OCI-LY3 (cell line): ENCODE measurements at regions not wholly inside any gene's neighbourhood (a gene's known extent, or its start where the extent isn't known, plus 50 kb on each side); places are given as distances from the start of the nearest gene placed in this dataset.

Source experiments
- H2AFZ ChIP-seq: fragments of 200-600, 300-600 bp; shearing (Covaris generic); 2 replicates; pipeline ENCODE4 v1.6.0; 2014; ENCODE audit warnings: antibody characterized with exemption, low read depth, low read length
- H3K27ac ChIP-seq: fragments of 200-600, 300-600 bp; sonication (generic); 2 replicates; pipeline ENCODE4 v1.5.1; 2014; ENCODE audit warnings: mild to moderate bottlenecking, low read length, moderate library complexity, mixed read lengths
- H3K27me3 ChIP-seq: fragments of 200-600, 300-600 bp; sonication (generic); 2 replicates; pipeline ENCODE4 v1.6.1; 2014; ENCODE audit warnings: low read depth, low read length, mixed read lengths
- H3K36me3 ChIP-seq: fragments of 200-600, 300-600 bp; sonication (generic); replicated peaks from 2 replicates; pipeline ENCODE3; 2014; ENCODE audit warnings: low read depth, low read length, mixed read lengths
- H3K4me1 ChIP-seq: fragments of 300-600, 200-600 bp; sonication (generic); 2 replicates; pipeline ENCODE4 v1.6.1; 2014; ENCODE audit warnings: low read length, mixed read lengths
- H3K4me2 ChIP-seq: fragments of 200-600, 300-600 bp; sonication (generic); 2 replicates; pipeline ENCODE4 v1.6.1; 2014; ENCODE audit warnings: low read length, mixed read lengths
- H3K4me3 ChIP-seq: fragments of 300-600, 200-600 bp; sonication (generic); 2 replicates; pipeline ENCODE4 v1.5.1; 2014; ENCODE audit warnings: antibody characterized with exemption, mild to moderate bottlenecking, low read length, moderate library complexity
- H3K79me2 ChIP-seq: fragments of 300-600, 200-600 bp; shearing (Covaris generic); 2 replicates; pipeline ENCODE4 v1.6.1; 2014; ENCODE audit warnings: mild to moderate bottlenecking, low read length, mixed read lengths
- H3K9ac ChIP-seq: fragments of 300-600, 200-600 bp; shearing (Covaris generic); 2 replicates; pipeline ENCODE4 v1.6.0; 2014; ENCODE audit warnings: mild to moderate bottlenecking, low read length, moderate library complexity
- H3K9me3 ChIP-seq: fragments of 200-600, 300-600 bp; shearing (Covaris generic); 2 replicates; pipeline ENCODE4 v1.6.1; 2014; ENCODE audit warnings: low read length, mixed read lengths; ENCODE audit not compliant: insufficient read depth
- H4K20me1 ChIP-seq: fragments of 200-600, 300-600 bp; sonication (generic); 2 replicates; pipeline ENCODE4 v1.6.1; 2016; ENCODE audit warnings: low read length, mixed read lengths; ENCODE audit not compliant: insufficient read depth
- EZH2phosphoT487 ChIP-seq: fragments of 200-600 bp; shearing (Covaris generic); IDR thresholded peaks from 2 replicates; pipeline ENCODE4 v1.6.1; 2018; ENCODE audit warnings: antibody characterized with exemption, mixed run types, low read depth
- TF ChIP-seq, protein P1 (sequence below): fragments of 200-600, 300-600 bp; sonication (generic); IDR thresholded peaks from 2 replicates; pipeline ENCODE4 v1.5.1; 2014; ENCODE audit warnings: antibody characterized with exemption, low read length, low read depth

DNA sequence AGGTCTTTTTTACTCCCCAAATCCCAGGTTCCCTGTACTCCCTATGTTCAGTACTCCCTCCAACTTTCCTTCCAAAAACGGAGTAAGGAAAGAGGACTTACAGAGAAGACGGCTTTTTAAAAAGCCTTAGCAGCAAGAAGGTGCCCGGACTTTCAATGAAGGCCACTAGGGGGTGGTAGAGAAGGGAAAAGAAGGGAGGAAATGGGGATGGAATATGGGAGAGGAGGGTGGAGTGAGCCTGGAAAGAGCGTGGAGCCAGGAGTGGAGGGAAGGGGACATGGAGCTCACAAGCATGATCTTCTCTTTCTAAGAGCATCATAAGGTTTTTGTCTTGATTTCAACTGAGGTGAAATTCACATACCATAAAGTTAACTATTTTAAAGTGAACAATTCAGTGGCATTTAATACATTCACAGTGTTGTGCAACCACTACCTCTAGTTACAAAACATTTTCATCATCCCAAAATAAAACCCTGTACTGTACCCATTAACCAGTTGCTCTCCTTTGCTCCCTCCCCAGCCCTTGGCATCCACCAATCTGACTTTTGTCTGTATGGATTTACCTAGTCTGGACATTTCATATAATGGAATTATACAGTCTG, 129.9 kb downstream of the ZNF281 start:
- Histone ChIP-seq H3K4me3 (no peak overlapping the region), H3K4me2 (no peak overlapping the region), H3K27ac (no peak overlapping the region), H3K27me3 (0 out of 2 replicates have a peak, but pooled peaks cover 6% of the 10 kb centered on the region), H2AFZ (no peak overlapping the region), H3K79me2 (no peaks in the 10 kb centered on the region), H3K9me3 (peaks cover 5% of the 10 kb centered on the region; the same call in 1 of the 2 replicates), H3K9ac (no peak overlapping the region), H4K20me1 (no peaks in the 10 kb centered on the region), H3K4me1 (peaks cover 19% of the 10 kb centered on the region), H3K36me3 (no peaks in the 10 kb centered on the region)
- no peak for TF ChIP-seq EZH2phosphoT487
- TF ChIP-seq, protein P1, sequence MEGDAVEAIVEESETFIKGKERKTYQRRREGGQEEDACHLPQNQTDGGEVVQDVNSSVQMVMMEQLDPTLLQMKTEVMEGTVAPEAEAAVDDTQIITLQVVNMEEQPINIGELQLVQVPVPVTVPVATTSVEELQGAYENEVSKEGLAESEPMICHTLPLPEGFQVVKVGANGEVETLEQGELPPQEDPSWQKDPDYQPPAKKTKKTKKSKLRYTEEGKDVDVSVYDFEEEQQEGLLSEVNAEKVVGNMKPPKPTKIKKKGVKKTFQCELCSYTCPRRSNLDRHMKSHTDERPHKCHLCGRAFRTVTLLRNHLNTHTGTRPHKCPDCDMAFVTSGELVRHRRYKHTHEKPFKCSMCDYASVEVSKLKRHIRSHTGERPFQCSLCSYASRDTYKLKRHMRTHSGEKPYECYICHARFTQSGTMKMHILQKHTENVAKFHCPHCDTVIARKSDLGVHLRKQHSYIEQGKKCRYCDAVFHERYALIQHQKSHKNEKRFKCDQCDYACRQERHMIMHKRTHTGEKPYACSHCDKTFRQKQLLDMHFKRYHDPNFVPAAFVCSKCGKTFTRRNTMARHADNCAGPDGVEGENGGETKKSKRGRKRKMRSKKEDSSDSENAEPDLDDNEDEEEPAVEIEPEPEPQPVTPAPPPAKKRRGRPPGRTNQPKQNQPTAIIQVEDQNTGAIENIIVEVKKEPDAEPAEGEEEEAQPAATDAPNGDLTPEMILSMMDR: peak; percentile 68

DNA sequence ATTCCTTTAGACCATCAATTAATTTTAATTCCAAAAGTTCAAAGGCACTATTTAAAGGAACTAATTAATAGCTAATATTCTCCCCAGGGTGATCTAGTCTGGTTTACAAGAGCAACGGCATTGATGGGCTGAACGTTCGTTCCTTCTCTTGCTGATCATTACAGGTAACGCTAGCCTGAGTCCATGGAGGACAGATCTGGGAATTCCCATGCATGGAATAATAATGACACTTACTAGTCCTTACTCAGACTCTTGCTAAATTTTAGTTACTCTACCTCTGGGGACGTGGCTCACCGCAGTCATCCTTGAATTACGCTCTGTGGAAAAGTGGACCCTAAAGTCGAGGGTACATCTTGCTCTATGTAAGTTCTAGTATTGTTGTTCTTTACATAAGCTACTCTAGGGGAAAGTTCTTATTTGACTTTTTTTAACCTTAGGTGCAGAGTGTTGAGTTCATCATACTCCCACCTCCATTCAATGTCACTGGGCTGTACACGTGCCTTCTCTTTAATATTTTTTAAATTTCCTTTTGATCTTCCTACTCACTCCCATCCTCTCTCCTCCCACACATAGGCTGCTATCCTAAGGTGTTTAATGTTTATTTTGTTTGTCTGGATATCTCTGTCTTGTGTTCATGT, 133.9 kb downstream of the ZNF281 start:
- H4K20me1 ChIP-seq: no peaks in the 10 kb centered on the region
- no peaks in the 10 kb centered on the region for H3K36me3 ChIP-seq
- no peak overlapping the region for H3K4me3 ChIP-seq
- H2AFZ ChIP-seq: no peak overlapping the region
- H3K4me2 ChIP-seq: no peak overlapping the region
- peaks cover 24% of the 10 kb centered on the region for H3K4me1 ChIP-seq
- H3K9ac ChIP-seq: no peak overlapping the region
- peaks cover 5% of the 10 kb centered on the region; the same call in 1 of the 2 replicates for H3K9me3 ChIP-seq
- H3K79me2 ChIP-seq: no peaks in the 10 kb centered on the region
- H3K27ac ChIP-seq: no peak overlapping the region
- no peak for TF ChIP-seq EZH2phosphoT487
- TF ChIP-seq, protein P1: no peak
- 0 out of 2 replicates have a peak, but pooled peaks cover 6% of the 10 kb centered on the region for H3K27me3 ChIP-seq

DNA sequence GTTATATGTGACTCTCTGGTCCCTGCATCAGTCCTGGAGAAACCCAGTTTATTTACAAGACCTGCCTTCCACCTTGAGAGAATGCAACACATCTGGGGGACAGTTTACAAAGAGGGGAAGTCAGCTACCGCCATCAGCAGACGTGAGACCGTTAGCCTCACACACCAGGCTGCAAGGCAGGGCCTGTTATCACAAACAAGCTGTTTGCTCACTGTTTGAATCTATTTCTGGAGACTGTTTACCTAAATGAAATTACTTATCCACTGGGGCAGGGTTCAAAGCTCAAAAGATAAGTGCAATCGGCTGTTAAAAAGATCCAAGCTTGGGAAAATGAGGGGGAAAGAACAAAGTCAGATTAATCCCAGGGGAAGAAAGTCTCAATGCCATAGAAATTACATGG, 134.4 kb downstream of the ZNF281 start:
- H3K4me1 ChIP-seq: peaks cover 24% of the 10 kb centered on the region
- H3K9ac ChIP-seq: no peak overlapping the region
- H3K27ac ChIP-seq: no peak overlapping the region
- TF ChIP-seq, protein P1: no peak
- TF ChIP-seq EZH2phosphoT487: no peak
- 0 out of 2 replicates have a peak, but pooled peaks cover 6% of the 10 kb centered on the region for H3K27me3 ChIP-seq
- no peak overlapping the region for H3K4me3 ChIP-seq
- H3K4me2 ChIP-seq: no peak overlapping the region
- no peaks in the 10 kb centered on the region for H4K20me1 ChIP-seq
- no peaks in the 10 kb centered on the region for H3K36me3 ChIP-seq
- H2AFZ ChIP-seq: no peak overlapping the region
- peaks cover 4% of the 10 kb centered on the region; the same call in 1 of the 2 replicates for H3K9me3 ChIP-seq
- no peaks in the 10 kb centered on the region for H3K79me2 ChIP-seq

DNA sequence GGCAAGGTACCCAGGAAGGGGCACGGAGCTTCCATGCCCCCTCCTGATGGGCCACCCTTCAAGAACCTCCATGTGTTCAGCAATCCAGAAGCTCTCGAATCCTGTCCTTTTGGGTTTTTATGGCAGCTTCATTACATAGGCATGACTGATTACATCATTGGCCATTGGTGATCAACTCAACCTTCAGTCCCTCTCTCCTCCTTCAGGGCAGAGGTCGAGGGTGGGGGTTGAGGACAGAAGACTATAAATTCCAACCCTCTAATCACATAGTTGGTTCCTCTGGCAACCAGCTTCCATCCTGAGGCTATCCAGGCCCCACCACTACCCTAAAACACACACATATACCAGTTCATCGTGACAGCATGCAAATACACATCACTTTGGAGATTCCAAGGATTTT, 135.7 kb downstream of the ZNF281 start:
- Histone ChIP-seq H3K36me3 (no peaks in the 10 kb centered on the region), H3K9me3 (no peaks in the 10 kb centered on the region), H3K27ac (no peak overlapping the region), H3K4me1 (peaks cover 31% of the 10 kb centered on the region), H3K27me3 (0 out of 2 replicates have a peak, but pooled peaks cover 6% of the 10 kb centered on the region), H3K9ac (no peak overlapping the region), H4K20me1 (no peaks in the 10 kb centered on the region), H2AFZ (no peak overlapping the region), H3K79me2 (no peaks in the 10 kb centered on the region), H3K4me2 (no peak overlapping the region), H3K4me3 (no peak overlapping the region)
- TF ChIP-seq EZH2phosphoT487: no peak
- TF ChIP-seq, protein P1: no peak
